H1 (cell line): ENCODE measurements at regions not wholly inside any gene's neighbourhood (a gene's known extent, or its start where the extent isn't known, plus 50 kb on each side); places are given as distances from the start of the nearest gene placed in this dataset.

Experiments
- CTCF ChIA-PET: fragments of 300-600 bp; sonication (Branson Sonifier 250); formaldehyde crosslinking; loops from one replicate; lab custom pipeline; 2021; ENCODE audit not compliant: partially characterized antibody; lab: Charles Lee
- POLR2A ChIA-PET: fragments of 300-600 bp; sonication (Branson Sonifier 250); formaldehyde crosslinking; loops from one replicate; lab custom pipeline; 2021; ENCODE audit warnings: inconsistent platforms; ENCODE audit not compliant: partially characterized antibody; lab: Charles Lee
- DNase-seq, 2 experiments: peaks; one replicate each; pipeline versions ENCODE4 v3.0.0 to v3.0.0-alpha.2; 2010 to 2022; ENCODE audit warnings: low spot score in 2 of 2, low read depth in 1 of 2, mixed read lengths in 1 of 2
- FAIRE-seq: peaks from 2 replicates; lab custom pipeline; 2011; peaks lifted over from hg19 to GRCh38; lab: Jason Lieb, UNC
- H2AFZ ChIP-seq: 2 replicates; pipeline ENCODE4 v1.8.1; 2012; ENCODE audit warnings: low read length, inconsistent platforms
- H2AK5ac ChIP-seq: 2 replicates; pipeline ENCODE4 v1.6.1; 2013; ENCODE audit warnings: low read depth, low read length
- H2BK120ac ChIP-seq: replicated peaks from 2 replicates; pipeline ENCODE3; 2013; ENCODE audit warnings: low read depth, low read length, inconsistent platforms
- H2BK12ac ChIP-seq: 2 replicates; pipeline ENCODE4 v1.6.1; 2013; ENCODE audit warnings: low read depth, low read length
- H2BK15ac ChIP-seq: 2 replicates; pipeline ENCODE4 v1.6.1; 2013; ENCODE audit warnings: low read length
- H2BK20ac ChIP-seq: 2 replicates; pipeline ENCODE4 v1.6.1; 2013; ENCODE audit warnings: low read length
- H2BK5ac ChIP-seq: 2 replicates; pipeline ENCODE4 v1.6.1; 2013; ENCODE audit warnings: low read depth, low read length
- H3K14ac ChIP-seq: 2 replicates; pipeline ENCODE4 v1.6.1; 2013; ENCODE audit warnings: inconsistent platforms; ENCODE audit not compliant: insufficient read length
- H3K18ac ChIP-seq: 2 replicates; pipeline ENCODE4 v1.6.1; 2013; ENCODE audit warnings: low read length; ENCODE audit errors: extremely low read depth
- H3K23ac ChIP-seq: 2 replicates; pipeline ENCODE4 v1.6.1; 2013; ENCODE audit warnings: inconsistent platforms; ENCODE audit not compliant: insufficient read length
- H3K23me2 ChIP-seq: 2 replicates; pipeline ENCODE4 v1.6.1; 2013; ENCODE audit warnings: low read depth, low read length
- H3K27ac ChIP-seq: 2 replicates; pipeline ENCODE4 v1.6.1; 2011; ENCODE audit warnings: low read depth, low read length, inconsistent platforms
- H3K27me3 ChIP-seq, 4 experiments: replicated peaks in 1 of 4; 1 replicate in 1 of 4; 2 replicates in 3 of 4; pipeline versions ENCODE4 v1.6.1 to v1.8.1; 2011 to 2013; ENCODE audit warnings: low read length in 3 of 4, mild to moderate bottlenecking in 3 of 4, inconsistent platforms in 2 of 4, mixed read lengths in 2 of 4, moderate library complexity in 1 of 4; ENCODE audit not compliant: control insufficient read depth in 3 of 4, insufficient read depth in 3 of 4; ENCODE audit errors: extremely low read depth in 1 of 4
- H3K36me3 ChIP-seq, 4 experiments: 2 replicates each; pipeline versions ENCODE4 v1.6.1 to v1.8.1; 2011 to 2013; ENCODE audit warnings: mild to moderate bottlenecking in 4 of 4, low read length in 3 of 4, moderate library complexity in 2 of 4, control low read depth in 1 of 4, inconsistent platforms in 1 of 4; ENCODE audit not compliant: insufficient read depth in 4 of 4, control insufficient read depth in 2 of 4
- H3K4ac ChIP-seq: replicated peaks from 2 replicates; pipeline ENCODE3; 2013; ENCODE audit warnings: low read length, low read depth, mixed read lengths, inconsistent platforms; ENCODE audit not compliant: insufficient read length
- H3K4me1 ChIP-seq, 4 experiments: replicated peaks in 1 of 4; 1 replicate in 1 of 4; 2 replicates in 3 of 4; pipeline versions ENCODE4 v1.6.1 to v1.8.1; 2011 to 2013; ENCODE audit warnings: low read length in 3 of 4, inconsistent platforms in 2 of 4, mixed read lengths in 1 of 4; ENCODE audit not compliant: insufficient read depth in 4 of 4, control insufficient read depth in 3 of 4
- H3K4me2 ChIP-seq, 2 experiments: 2 replicates each; pipeline versions ENCODE4 v1.6.1 to v1.8.1; 2011 to 2013; ENCODE audit warnings: low read depth in 2 of 2, low read length in 2 of 2, control low read depth in 1 of 2, inconsistent platforms in 1 of 2, mild to moderate bottlenecking in 1 of 2; ENCODE audit not compliant: insufficient read depth in 1 of 2
- H3K4me3 ChIP-seq, 4 experiments: fragments of 200-600, 300-600 bp in 1 of 4; sonication (generic), shearing (Covaris generic), sonication (Bioruptor Twin) in 1 of 4; 2 replicates each; pipeline versions ENCODE4 v1.5.1 to v1.8.1; 2011 to 2016; ENCODE audit warnings: low read length in 4 of 4, low read depth in 3 of 4, control low read depth in 2 of 4, inconsistent platforms in 2 of 4, mild to moderate bottlenecking in 2 of 4, mixed read lengths in 1 of 4, moderate library complexity in 1 of 4; ENCODE audit not compliant: insufficient read depth in 2 of 4; ENCODE audit errors: extremely low read depth in 1 of 4
- H3K56ac ChIP-seq: replicated peaks from 2 replicates; pipeline ENCODE3; 2013; ENCODE audit warnings: low read depth, mild to moderate bottlenecking, mixed read lengths, low read length, inconsistent platforms; ENCODE audit not compliant: insufficient read length
- H3K79me1 ChIP-seq: 2 replicates; pipeline ENCODE4 v1.6.1; 2013; ENCODE audit warnings: low read depth, low read length, control low read depth
- H3K79me2 ChIP-seq, 2 experiments: 2 replicates each; pipeline versions ENCODE4 v1.6.1 to v1.8.1; 2012 to 2013; ENCODE audit warnings: low read length in 2 of 2, mild to moderate bottlenecking in 2 of 2, inconsistent platforms in 1 of 2; ENCODE audit not compliant: insufficient read depth in 2 of 2, control insufficient read depth in 1 of 2
- H3K9ac ChIP-seq, 4 experiments: replicated peaks in 1 of 4; 1 replicate in 1 of 4; 2 replicates in 3 of 4; pipeline versions ENCODE4 v1.6.1 to v1.8.1; 2011 to 2013; ENCODE audit warnings: low read depth in 3 of 4, low read length in 3 of 4, control low read depth in 2 of 4, mild to moderate bottlenecking in 2 of 4, moderate library complexity in 2 of 4, inconsistent platforms in 1 of 4; ENCODE audit errors: extremely low read depth in 1 of 4
- H3K9me3 ChIP-seq, 2 experiments: 2 replicates each; pipeline versions ENCODE4 v1.6.1 to v1.8.1; 2012 to 2013; ENCODE audit warnings: mild to moderate bottlenecking in 2 of 2, moderate library complexity in 2 of 2, control low read depth in 1 of 2, inconsistent platforms in 1 of 2, low read depth in 1 of 2, low read length in 1 of 2, mixed read lengths in 1 of 2; ENCODE audit not compliant: insufficient read depth in 2 of 2
- H4K20me1 ChIP-seq, 2 experiments: replicated peaks in 1 of 2; 2 replicates each; pipeline versions ENCODE3 to v1.8.1; 2011 to 2013; ENCODE audit warnings: inconsistent platforms in 2 of 2, low read length in 2 of 2, mild to moderate bottlenecking in 1 of 2; ENCODE audit not compliant: insufficient read depth in 2 of 2, control insufficient read depth in 1 of 2
- H4K5ac ChIP-seq: 2 replicates; pipeline ENCODE4 v1.6.1; 2013; ENCODE audit warnings: low read length, low read depth, mixed read lengths, inconsistent platforms; ENCODE audit not compliant: insufficient read length
- H4K8ac ChIP-seq: 2 replicates; pipeline ENCODE4 v1.8.0; 2013; ENCODE audit warnings: mild to moderate bottlenecking, moderate library complexity, low read length, inconsistent platforms; ENCODE audit not compliant: insufficient read depth; ENCODE audit errors: extremely low read depth
- H4K91ac ChIP-seq: replicated peaks from 2 replicates; pipeline ENCODE3; 2013; ENCODE audit warnings: low read length, mixed read lengths, inconsistent platforms; ENCODE audit not compliant: insufficient read length
- ATF3 ChIP-seq: IDR thresholded peaks from 2 replicates; pipeline ENCODE4 v1.6.1; 2011; ENCODE audit warnings: low read depth, mild to moderate bottlenecking, low read length; ENCODE audit not compliant: insufficient read depth
- CTBP2 ChIP-seq: IDR thresholded peaks from 2 replicates; pipeline ENCODE4 v1.7.0; 2011; ENCODE audit warnings: borderline replicate concordance, mild to moderate bottlenecking, moderate library complexity, mixed read lengths, low read length; ENCODE audit not compliant: insufficient read depth, insufficient read length
- E2F6 ChIP-seq: IDR thresholded peaks from 2 replicates; pipeline ENCODE4 v1.6.1; 2012; ENCODE audit warnings: inconsistent platforms
- EP300 ChIP-seq, 2 experiments: IDR thresholded peaks; 1 replicate in 1 of 2; 2 replicates in 1 of 2; pipeline ENCODE4 v1.6.1; 2011 to 2012; ENCODE audit warnings: low read depth in 2 of 2, low read length in 2 of 2, mild to moderate bottlenecking in 2 of 2, borderline replicate concordance in 1 of 2, inconsistent platforms in 1 of 2, moderate library complexity in 1 of 2
- GABPA ChIP-seq: IDR thresholded peaks from 2 replicates; pipeline ENCODE4 v1.6.1; 2011; ENCODE audit warnings: mild to moderate bottlenecking, low read length, moderate library complexity, borderline replicate concordance; ENCODE audit not compliant: insufficient read depth
- JUN ChIP-seq: IDR thresholded peaks from 2 replicates; pipeline ENCODE4 v1.6.1; 2011; ENCODE audit warnings: low read depth, mild to moderate bottlenecking, improper control_type of control experiment, low read length
- KDM5A ChIP-seq: fragments of 200-600 bp; IDR thresholded peaks from 2 replicates; pipeline ENCODE4 v1.7.1; 2012; ENCODE audit warnings: mild to moderate bottlenecking, low read length, inconsistent platforms, mixed read lengths
- RNF2 ChIP-seq: fragments of 200-900, 300-1000 bp; sonication (generic); IDR thresholded peaks from 2 replicates; pipeline ENCODE4 v1.7.1; 2016; ENCODE audit warnings: borderline replicate concordance, low read depth, mild to moderate bottlenecking, antibody characterized with exemption, low read length; ENCODE audit not compliant: poor library complexity, severe bottlenecking; ENCODE audit errors: missing control alignments
- SP2 ChIP-seq: IDR thresholded peaks from 2 replicates; pipeline ENCODE4 v1.6.1; 2012; ENCODE audit warnings: mild to moderate bottlenecking, low read length, inconsistent platforms
- SRF ChIP-seq: IDR thresholded peaks from 2 replicates; pipeline ENCODE4 v1.6.1; 2011; ENCODE audit warnings: mild to moderate bottlenecking, low read depth, low read length, moderate library complexity
- TBP ChIP-seq: IDR thresholded peaks from 2 replicates; pipeline ENCODE4 v1.6.1; 2011; ENCODE audit warnings: low read depth, low read length, improper control_type of control experiment
- TCF12 ChIP-seq: IDR thresholded peaks from 2 replicates; pipeline ENCODE4 v1.6.1; 2011; ENCODE audit warnings: low read depth, mild to moderate bottlenecking, low read length
- WGBS, 2 experiments: shearing (Covaris generic) in 1 of 2; methylation state at CpG; one replicate each; pipeline versions ENCODE4 v1.1.6 to v1.1.7; 2013 to 2015; ENCODE audit warnings: low lambda C conversion rate in 2 of 2, mixed read lengths in 2 of 2, inconsistent platforms in 1 of 2, low coverage in 1 of 2, missing lambda C conversion rate in 1 of 2; ENCODE audit not compliant: insufficient replicate concordance in 2 of 2, insufficient coverage in 1 of 2, insufficient read length in 1 of 2; ENCODE audit errors: extremely low coverage in 1 of 2, missing lambda C conversion rate in 1 of 2; 5-methylcytosine and 5-hydroxymethylcytosine counted together

GRCh38 chr4:96767815-96768480 lies 928.1 kb downstream of the PDHA2 start:
- Histone ChIP-seq H3K36me3 (no peaks in the 10 kb centered on the region; a peak in 1 of 8 replicates), H3K14ac (no peak overlapping the region), H4K91ac (no peak overlapping the region), H2AK5ac (no peak overlapping the region), H3K56ac (no peak overlapping the region), H2BK12ac (no peak overlapping the region), H3K4ac (no peak overlapping the region), H2BK20ac (no peak overlapping the region), H3K4me3 (no peak overlapping the region), H3K27ac (no peak overlapping the region), H3K23me2 (no peaks in the 10 kb centered on the region), H3K4me2 (no peak overlapping the region), H3K23ac (no peak overlapping the region), H3K18ac (no peak overlapping the region), H3K4me1 (no peaks in the 10 kb centered on the region), H3K9ac (no peak overlapping the region), H4K20me1 (no peaks in the 10 kb centered on the region), H3K79me2 (no peaks in the 10 kb centered on the region), H4K5ac (no peak overlapping the region), H4K8ac (no peak overlapping the region), H2BK120ac (no peak overlapping the region), H3K79me1 (no peaks in the 10 kb centered on the region), H3K9me3 (no peaks in the 10 kb centered on the region; a peak in 1 of 4 replicates), H3K27me3 (no peaks in the 10 kb centered on the region), H2BK15ac (no peak overlapping the region), H2BK5ac (no peak overlapping the region), H2AFZ (no peak overlapping the region)
- WGBS, 2 experiments: 93% methylated on average over 5 of the region's 5 CpGs; no CpG with 5 or more reads in 1 of the 2 experiments
- ChIA-PET CTCF (no interaction called here), POLR2A (no interaction called here)
- DNase-seq (no peak), FAIRE-seq (no peak)
- no peak for TF ChIP-seq GABPA
- TF ChIP-seq KDM5A: no peak
- no peak for TF ChIP-seq JUN
- TF ChIP-seq RNF2: no peak
- TF ChIP-seq E2F6: no peak
- no peak for TF ChIP-seq CTBP2
- TF ChIP-seq TBP: no peak
- no peak for TF ChIP-seq EP300 (IDR thresholded peaks at IDR 0.05; ENCODE audit: borderline replicate concordance in 1 of 2, low read depth in 2 of 2, low read length in 2 of 2)
- TF ChIP-seq SRF: no peak
- no peak for TF ChIP-seq TCF12
- no peak for TF ChIP-seq SP2
- TF ChIP-seq ATF3: no peak
